Trophoblast cell (in vitro differentiated cells and primary cell): ENCODE measurements at regions not wholly inside any gene's neighbourhood (a gene's known extent, or its start where the extent isn't known, plus 50 kb on each side); places are given as distances from the start of the nearest gene placed in this dataset.
A peak's percentile ranks its signal among the peaks of the same experiment; 100 is the strongest.

Source experiments
- DNase-seq, 2 donors: peaks; one replicate each; pipeline ENCODE4 v3.0.0-alpha.2; 2016
- H2AFZ ChIP-seq: 2 replicates; pipeline ENCODE4 v1.6.1; 2013; ENCODE audit warnings: low read length, moderate library complexity, mild to moderate bottlenecking; ENCODE audit not compliant: insufficient read depth, poor library complexity
- H2AK5ac ChIP-seq: 2 replicates; pipeline ENCODE4 v1.6.1; 2013; ENCODE audit warnings: mild to moderate bottlenecking, low read length
- H2BK120ac ChIP-seq: 2 replicates; pipeline ENCODE4 v1.6.1; 2013; ENCODE audit warnings: low read length, mild to moderate bottlenecking, moderate library complexity; ENCODE audit not compliant: insufficient read depth, poor library complexity
- H2BK12ac ChIP-seq: 2 replicates; pipeline ENCODE4 v1.6.1; 2013; ENCODE audit warnings: mild to moderate bottlenecking, low read length, moderate library complexity
- H2BK5ac ChIP-seq: 2 replicates; pipeline ENCODE4 v1.6.1; 2013; ENCODE audit warnings: low read length, low read depth, moderate library complexity, mild to moderate bottlenecking; ENCODE audit not compliant: poor library complexity
- H3K14ac ChIP-seq: 2 replicates; pipeline ENCODE4 v1.6.1; 2013; ENCODE audit warnings: mild to moderate bottlenecking, low read length
- H3K18ac ChIP-seq: 2 replicates; pipeline ENCODE4 v1.6.1; 2013; ENCODE audit warnings: mild to moderate bottlenecking, low read length
- H3K23ac ChIP-seq: 2 replicates; pipeline ENCODE4 v1.6.1; 2013; ENCODE audit warnings: low read length
- H3K27ac ChIP-seq: 2 replicates; pipeline ENCODE4 v1.5.1; 2013; ENCODE audit warnings: low read depth, mild to moderate bottlenecking, inconsistent platforms, low read length, moderate library complexity
- H3K27me3 ChIP-seq: 2 replicates; pipeline ENCODE4 v1.6.1; 2013; ENCODE audit warnings: inconsistent platforms, mild to moderate bottlenecking, low read length, moderate library complexity; ENCODE audit not compliant: insufficient read depth
- H3K36me3 ChIP-seq, 2 experiments: 1 replicate in 1 of 2; 2 replicates in 1 of 2; pipeline ENCODE4 v1.6.1; 2013; ENCODE audit warnings: low read length in 2 of 2, mild to moderate bottlenecking in 2 of 2, moderate library complexity in 1 of 2; ENCODE audit not compliant: insufficient read depth in 2 of 2, control insufficient read depth in 1 of 2
- H3K4ac ChIP-seq: 2 replicates; pipeline ENCODE4 v1.6.1; 2013; ENCODE audit warnings: low read depth, mild to moderate bottlenecking, low read length, moderate library complexity
- H3K4me1 ChIP-seq, 2 experiments: 1 replicate in 1 of 2; 2 replicates in 1 of 2; pipeline ENCODE4 v1.6.1; 2013; ENCODE audit warnings: low read length in 2 of 2, mild to moderate bottlenecking in 2 of 2, moderate library complexity in 1 of 2; ENCODE audit not compliant: insufficient read depth in 2 of 2, control insufficient read depth in 1 of 2
- H3K4me2 ChIP-seq: 2 replicates; pipeline ENCODE4 v1.6.1; 2013; ENCODE audit warnings: inconsistent platforms, mild to moderate bottlenecking, low read length, moderate library complexity
- H3K4me3 ChIP-seq: 2 replicates; pipeline ENCODE4 v1.5.1; 2013; ENCODE audit warnings: mild to moderate bottlenecking, low read depth, low read length, inconsistent platforms
- H3K79me1 ChIP-seq: one replicate; pipeline ENCODE4 v1.6.1; 2013; ENCODE audit warnings: low read length
- H3K79me2 ChIP-seq: 2 replicates; pipeline ENCODE4 v1.6.1; 2013; ENCODE audit warnings: low read length, mild to moderate bottlenecking; ENCODE audit not compliant: control insufficient read depth, insufficient read depth, poor library complexity
- H3K9ac ChIP-seq: 2 replicates; pipeline ENCODE4 v1.6.1; 2013; ENCODE audit warnings: mild to moderate bottlenecking, low read length
- H3K9me3 ChIP-seq: 2 replicates; pipeline ENCODE4 v1.6.1; 2013; ENCODE audit warnings: low read depth, mild to moderate bottlenecking, control low read depth, inconsistent platforms, low read length; ENCODE audit not compliant: insufficient read depth
- H4K12ac ChIP-seq: 2 replicates; pipeline ENCODE4 v1.6.1; 2013; ENCODE audit warnings: low read depth, mild to moderate bottlenecking, low read length, moderate library complexity
- H4K8ac ChIP-seq: 2 replicates; pipeline ENCODE4 v1.6.1; 2013; ENCODE audit warnings: low read depth, mild to moderate bottlenecking, low read length, moderate library complexity
- H4K91ac ChIP-seq: one replicate; pipeline ENCODE4 v1.6.1; 2013; ENCODE audit warnings: low read depth, mild to moderate bottlenecking, low read length, moderate library complexity
- WGBS: extraction: QIAGEN DNeasy Blood & Tissue Kit; methylation state at CpG from one replicate; pipeline ENCODE4 v1.1.7; 2013; ENCODE audit warnings: missing lambda C conversion rate; ENCODE audit not compliant: insufficient read length, insufficient coverage; ENCODE audit errors: extremely low coverage; 5-methylcytosine and 5-hydroxymethylcytosine counted together

DNA sequence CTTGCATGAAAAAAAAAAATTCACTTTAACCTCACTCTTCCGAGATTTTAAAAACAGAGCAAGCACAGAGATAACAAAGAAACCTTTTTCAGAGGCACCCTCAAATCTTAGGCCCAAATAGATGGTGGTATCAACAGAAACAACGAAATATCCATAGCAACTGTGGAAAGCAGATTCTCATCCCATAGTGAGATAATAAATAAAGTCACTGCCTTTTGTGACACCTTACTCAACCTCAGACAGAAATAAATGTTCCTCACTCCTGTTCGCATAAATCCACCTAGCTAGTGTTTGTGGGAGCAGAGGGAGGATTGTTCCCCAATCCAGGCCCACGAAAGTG lies 60.9 kb upstream of the RTN4 start:
- H3K14ac ChIP-seq, result peak overlapping the region; percentile 98
- peak overlapping the region; percentile 100 for H2BK12ac ChIP-seq
- H4K12ac ChIP-seq, result peak overlapping the region; percentile 63
- H2BK5ac ChIP-seq, result peak overlapping the region; percentile 97
- peaks cover 10% of the 10 kb centered on the region for H3K79me1 ChIP-seq
- peak overlapping the region; percentile 96 for H4K91ac ChIP-seq
- peaks cover 11 to 13% of the 10 kb centered on the region in 2 experiments for H3K4me1 ChIP-seq
- H3K36me3 ChIP-seq, result no peaks in the 10 kb centered on the region
- no peaks in the 10 kb centered on the region for H3K27me3 ChIP-seq
- peak overlapping the region; percentile 75 for H3K18ac ChIP-seq
- H3K9ac ChIP-seq, result no peak overlapping the region
- WGBS, result no CpG with 5 or more reads among the region's 4 CpGs
- peak overlapping the region; percentile 11 for H3K4me2 ChIP-seq
- H3K27ac ChIP-seq, result peak overlapping the region; percentile 79
- peak overlapping the region; percentile 57 for H2AFZ ChIP-seq
- H2AK5ac ChIP-seq, result peak overlapping the region; percentile 93
- H3K79me2 ChIP-seq, result peaks cover 1% of the 10 kb centered on the region
- H3K9me3 ChIP-seq, result no peaks in the 10 kb centered on the region
- H3K4ac ChIP-seq, result peak overlapping the region; percentile 94
- H2BK120ac ChIP-seq, result peak overlapping the region; percentile 99
- no peak for DNase-seq
- H4K8ac ChIP-seq, result peak overlapping the region; percentile 89
- no peak overlapping the region for H3K23ac ChIP-seq
- no peak overlapping the region for H3K4me3 ChIP-seq

DNA sequence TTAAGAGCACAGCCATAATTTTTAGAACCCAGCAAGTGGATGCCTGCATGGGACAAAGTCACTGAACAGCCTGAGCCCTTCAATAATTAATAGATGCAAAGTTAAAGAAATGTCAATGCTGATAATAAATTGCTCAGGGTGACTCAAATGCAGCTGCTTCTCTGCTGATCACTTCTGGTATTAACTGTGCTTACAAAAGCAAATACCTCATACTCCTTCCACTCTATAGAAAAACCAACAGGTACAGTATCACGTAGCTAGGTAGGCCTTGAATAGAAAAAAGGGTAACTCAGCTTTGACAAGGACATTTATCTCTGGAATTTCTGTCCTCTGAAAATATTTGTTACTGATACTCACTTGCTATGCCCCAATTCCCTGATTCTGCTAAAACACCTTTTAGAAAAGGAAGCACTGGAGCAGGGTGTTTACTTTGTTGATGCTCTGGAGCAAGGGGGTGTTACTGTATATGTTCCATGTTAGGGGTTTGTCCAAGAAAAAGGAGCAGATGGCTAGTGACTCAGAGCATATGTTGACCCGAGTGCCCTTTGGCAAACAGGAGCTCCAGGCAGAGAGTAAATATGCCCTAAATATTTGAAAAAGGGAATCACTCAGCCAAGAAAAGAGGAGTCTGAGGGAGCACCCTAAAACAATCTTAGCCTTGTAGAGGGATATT lies 59.1 kb upstream of the RTN4 start:
- Histone ChIP-seq H2BK12ac (no peak overlapping the region), H3K9me3 (no peaks in the 10 kb centered on the region), H3K4ac (no peak overlapping the region), H2BK5ac (no peak overlapping the region), H3K79me1 (peaks cover 10% of the 10 kb centered on the region), H4K91ac (no peak overlapping the region), H2BK120ac (no peak overlapping the region), H2AK5ac (no peak overlapping the region), H3K4me2 (no peak overlapping the region), H3K9ac (no peak overlapping the region), H2AFZ (no peak overlapping the region), H3K79me2 (peaks cover 1% of the 10 kb centered on the region), H4K8ac (no peak overlapping the region), H3K36me3 (no peaks in the 10 kb centered on the region), H3K27ac (no peak overlapping the region), H3K4me1 (peaks cover 11 to 13% of the 10 kb centered on the region in 2 experiments), H3K18ac (no peak overlapping the region), H3K14ac (no peak overlapping the region), H4K12ac (no peak overlapping the region), H3K27me3 (no peaks in the 10 kb centered on the region), H3K23ac (no peak overlapping the region), H3K4me3 (no peak overlapping the region)
- no CpG with 5 or more reads among the region's 2 CpGs for WGBS
- peak in 1 of 2 donors; percentile 24 for DNase-seq

DNA sequence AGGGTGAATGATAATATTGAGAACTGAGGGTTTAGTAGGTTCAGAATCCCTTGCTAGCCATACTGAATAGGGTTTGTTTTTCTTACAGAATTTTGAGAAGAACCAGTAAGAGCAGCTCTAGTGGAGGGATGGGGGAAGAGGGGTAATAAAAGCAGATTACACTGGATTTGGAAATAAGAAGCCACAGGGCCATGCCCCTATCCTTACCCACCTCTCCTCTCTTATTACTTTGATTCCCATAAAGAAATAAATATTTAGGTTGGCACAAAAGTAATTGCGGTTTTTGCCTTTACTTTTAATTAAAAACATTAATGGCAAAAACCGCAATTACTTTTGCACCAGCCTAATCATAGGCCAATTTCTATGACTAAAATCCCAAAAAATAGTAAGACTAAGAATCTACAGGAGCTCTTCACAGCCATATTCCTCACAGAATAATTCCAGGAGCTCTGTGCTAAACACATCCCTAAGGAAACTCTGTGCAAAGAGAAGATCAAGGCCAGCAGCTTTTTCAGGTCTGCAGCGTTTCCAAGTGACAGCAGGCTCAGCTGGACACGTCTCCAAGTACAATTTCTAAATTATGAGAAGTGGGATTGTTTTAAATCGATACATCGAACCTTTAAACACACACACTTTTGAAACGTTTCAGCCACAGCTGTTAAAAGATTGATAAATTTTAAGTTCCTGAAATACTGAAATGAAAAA lies 58.4 kb upstream of the RTN4 start:
- H4K8ac ChIP-seq, result no peak overlapping the region
- no peak overlapping the region for H2BK12ac ChIP-seq
- no peak overlapping the region for H3K4ac ChIP-seq
- no peaks in the 10 kb centered on the region for H3K9me3 ChIP-seq
- H3K4me3 ChIP-seq, result no peak overlapping the region
- peaks cover 1% of the 10 kb centered on the region for H3K79me2 ChIP-seq
- H3K36me3 ChIP-seq, result no peaks in the 10 kb centered on the region
- no peaks in the 10 kb centered on the region for H3K27me3 ChIP-seq
- no peak overlapping the region for H4K91ac ChIP-seq
- WGBS, result no CpG with 5 or more reads among the region's 7 CpGs
- H3K14ac ChIP-seq, result no peak overlapping the region
- no peak overlapping the region for H3K18ac ChIP-seq
- H4K12ac ChIP-seq, result no peak overlapping the region
- no peak overlapping the region for H2BK120ac ChIP-seq
- H3K4me1 ChIP-seq, result peaks cover 11 to 13% of the 10 kb centered on the region in 2 experiments
- H3K27ac ChIP-seq, result no peak overlapping the region
- no peak for DNase-seq
- H3K9ac ChIP-seq, result no peak overlapping the region
- no peak overlapping the region for H2BK5ac ChIP-seq
- no peak overlapping the region for H2AK5ac ChIP-seq
- peaks cover 10% of the 10 kb centered on the region for H3K79me1 ChIP-seq
- no peak overlapping the region for H3K23ac ChIP-seq
- H2AFZ ChIP-seq, result no peak overlapping the region
- no peak overlapping the region for H3K4me2 ChIP-seq

DNA sequence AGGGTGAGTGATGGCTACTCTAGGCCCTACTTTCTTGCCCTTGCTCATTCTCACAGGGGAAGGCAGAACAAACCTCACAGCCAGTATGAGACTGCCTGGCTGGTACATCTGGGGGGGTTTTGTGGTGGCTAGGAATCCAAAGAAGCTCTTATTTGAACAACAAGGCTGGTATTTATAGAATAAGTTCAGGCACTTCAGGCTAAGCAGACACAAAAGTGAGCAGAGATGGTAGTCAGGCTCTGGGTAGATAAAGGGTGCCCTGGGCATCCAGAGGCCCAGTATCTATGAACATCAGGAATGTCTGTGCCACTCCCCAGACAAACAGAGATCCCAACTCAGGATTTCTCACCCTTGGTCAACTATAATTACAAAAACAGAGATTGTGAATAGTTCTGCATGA lies 57.2 kb upstream of the RTN4 start:
- Histone ChIP-seq H3K14ac (no peak overlapping the region), H3K23ac (no peak overlapping the region), H3K79me2 (peaks cover 1% of the 10 kb centered on the region), H3K9me3 (no peaks in the 10 kb centered on the region), H4K8ac (no peak overlapping the region), H4K12ac (no peak overlapping the region), H3K4me2 (no peak overlapping the region), H2BK5ac (no peak overlapping the region), H2BK120ac (no peak overlapping the region), H2AK5ac (no peak overlapping the region), H3K9ac (no peak overlapping the region), H3K4me3 (no peak overlapping the region), H3K4ac (no peak overlapping the region), H3K79me1 (peaks cover 10% of the 10 kb centered on the region), H3K27me3 (no peaks in the 10 kb centered on the region), H3K27ac (no peak overlapping the region), H2BK12ac (no peak overlapping the region), H4K91ac (no peak overlapping the region), H3K18ac (no peak overlapping the region), H3K4me1 (peaks cover 9 to 12% of the 10 kb centered on the region in 2 experiments), H3K36me3 (no peaks in the 10 kb centered on the region), H2AFZ (no peak overlapping the region)
- DNase-seq, result no peak
